Activated B cell treated with CpG ODN at 0.5 μM for 24 hours (primary cell): ENCODE measurements at regions not wholly inside any gene's neighbourhood (a gene's known extent, or its start where the extent isn't known, plus 50 kb on each side); places are given as distances from the start of the nearest gene placed in this dataset.
"Not testable (repeated sequence)": the region's sequence is repeated elsewhere in the genome, so short reads cannot be mapped to it uniquely, and the experiment has no call there.

Experiments used
- ATAC-seq: fragments of 200-7000 bp; cut with Tn5 transposase; one replicate; pipeline ENCODE4 v1.10.0; 2021; ENCODE audit warnings: low read depth, mild to moderate bottlenecking, moderate library complexity
- CTCF ChIA-PET: fragments of 350-600 bp; sonication (Branson Sonifier 250); formaldehyde crosslinking; loops from one replicate; lab custom pipeline; 2021; ENCODE audit warnings: antibody characterized with exemption; lab: Charles Lee
- POLR2A ChIA-PET: fragments of 350-600 bp; sonication (Branson Sonifier 250); formaldehyde crosslinking; loops from one replicate; lab custom pipeline; 2021; ENCODE audit warnings: antibody characterized with exemption; lab: Charles Lee
- DNase-seq: peaks from one replicate; pipeline ENCODE4 v3.0.0; 2022
- H3K27ac Mint-ChIP-seq: one replicate; pipeline ENCODE4 v1.8.0; 2020; ENCODE audit warnings: mixed read lengths
- H3K27me3 Mint-ChIP-seq: one replicate; pipeline ENCODE4 v1.8.0; 2021; ENCODE audit warnings: mixed read lengths
- H3K36me3 Mint-ChIP-seq: one replicate; pipeline ENCODE4 v1.8.0; 2021; ENCODE audit warnings: low read depth, mixed read lengths
- H3K4me1 Mint-ChIP-seq: one replicate; pipeline ENCODE4 v1.8.0; 2021; ENCODE audit warnings: mixed read lengths
- H3K4me3 Mint-ChIP-seq: one replicate; pipeline ENCODE4 v1.8.0; 2020; ENCODE audit warnings: mild to moderate bottlenecking, mixed read lengths
- H3K9me3 Mint-ChIP-seq: one replicate; pipeline ENCODE4 v1.8.0; 2020; ENCODE audit warnings: mixed read lengths
- intact Hi-C: fragments of 100-400 bp; cut with micrococcal nuclease; formaldehyde crosslinking; loops from one replicate; pipeline ENCODE4 v1.15.1; 2024
- TF ChIP-seq, protein P1 (sequence below): fragments of 200-600 bp; IDR thresholded peaks from one replicate; pipeline ENCODE4 v1.8.0; 2022; ENCODE audit warnings: antibody characterized with exemption, mild to moderate bottlenecking

DNA sequence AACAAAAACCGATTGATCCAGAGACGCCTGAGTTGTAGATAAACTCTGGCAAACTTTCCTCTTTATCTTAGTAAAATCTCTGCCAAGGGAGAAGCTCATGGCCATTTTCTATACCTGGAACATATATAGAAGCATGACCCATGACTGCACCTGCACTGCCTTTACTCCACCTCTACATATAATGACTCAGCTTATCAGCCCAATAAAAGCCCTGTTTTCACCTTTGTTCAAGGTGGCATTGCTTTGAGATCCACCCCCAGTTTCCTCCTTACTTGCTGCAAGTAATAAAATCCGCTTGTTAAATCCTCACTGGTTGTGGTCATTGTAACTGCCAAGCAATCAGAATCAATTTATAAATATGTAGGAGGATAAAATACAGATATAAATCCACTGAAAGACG is 1280.4 kb downstream of the NSUN3 start:
- ChIA-PET POLR2A (no interaction called here), CTCF (no interaction called here)
- Mint-ChIP-seq H3K36me3 (no peaks in the 10 kb centered on the region), H3K4me1 (no peaks in the 10 kb centered on the region), H3K9me3 (peaks cover 11% of the 10 kb centered on the region), H3K4me3 (no peak overlapping the region), H3K27ac (no peak overlapping the region), H3K27me3 (no peaks in the 10 kb centered on the region)
- intact Hi-C loops: no loop called here
- DNase-seq (no peak), ATAC-seq (no peak)
- TF ChIP-seq, protein P1, sequence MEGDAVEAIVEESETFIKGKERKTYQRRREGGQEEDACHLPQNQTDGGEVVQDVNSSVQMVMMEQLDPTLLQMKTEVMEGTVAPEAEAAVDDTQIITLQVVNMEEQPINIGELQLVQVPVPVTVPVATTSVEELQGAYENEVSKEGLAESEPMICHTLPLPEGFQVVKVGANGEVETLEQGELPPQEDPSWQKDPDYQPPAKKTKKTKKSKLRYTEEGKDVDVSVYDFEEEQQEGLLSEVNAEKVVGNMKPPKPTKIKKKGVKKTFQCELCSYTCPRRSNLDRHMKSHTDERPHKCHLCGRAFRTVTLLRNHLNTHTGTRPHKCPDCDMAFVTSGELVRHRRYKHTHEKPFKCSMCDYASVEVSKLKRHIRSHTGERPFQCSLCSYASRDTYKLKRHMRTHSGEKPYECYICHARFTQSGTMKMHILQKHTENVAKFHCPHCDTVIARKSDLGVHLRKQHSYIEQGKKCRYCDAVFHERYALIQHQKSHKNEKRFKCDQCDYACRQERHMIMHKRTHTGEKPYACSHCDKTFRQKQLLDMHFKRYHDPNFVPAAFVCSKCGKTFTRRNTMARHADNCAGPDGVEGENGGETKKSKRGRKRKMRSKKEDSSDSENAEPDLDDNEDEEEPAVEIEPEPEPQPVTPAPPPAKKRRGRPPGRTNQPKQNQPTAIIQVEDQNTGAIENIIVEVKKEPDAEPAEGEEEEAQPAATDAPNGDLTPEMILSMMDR: no peak

DNA sequence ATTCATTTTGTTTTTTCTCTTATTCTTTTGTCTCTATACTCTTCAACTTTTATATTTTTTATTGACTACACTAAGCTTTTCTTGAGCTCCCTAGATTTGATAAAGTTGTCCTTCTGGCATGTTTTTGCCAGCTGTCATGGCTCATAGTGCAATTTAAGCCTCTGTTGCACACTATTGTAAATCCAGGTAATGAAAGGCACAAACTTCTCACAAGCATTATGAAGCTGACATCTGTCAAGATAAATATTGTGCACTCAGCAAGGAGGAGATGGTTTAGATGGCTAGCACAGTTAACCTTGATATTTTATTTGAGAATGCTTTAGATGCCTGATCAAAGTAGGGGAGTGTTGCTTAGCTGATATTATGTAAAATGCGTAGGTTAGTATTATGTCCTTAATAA is 1280.9 kb downstream of the NSUN3 start:
- intact Hi-C loops: no loop called here
- CTCF ChIA-PET: no interaction called here
- Mint-ChIP-seq H3K27me3 (no peaks in the 10 kb centered on the region), H3K4me3 (no peak overlapping the region), H3K36me3 (no peaks in the 10 kb centered on the region), H3K4me1 (no peaks in the 10 kb centered on the region), H3K9me3 (peaks cover 8% of the 10 kb centered on the region), H3K27ac (no peak overlapping the region)
- POLR2A ChIA-PET: no interaction called here
- TF ChIP-seq, protein P1: no peak
- DNase-seq (no peak), ATAC-seq (no peak)

GRCh38 chr3:95347936-95348335 is 1285.1 kb downstream of the NSUN3 start:
- CTCF ChIA-PET, H3K36me3 Mint-ChIP-seq, H3K9me3 Mint-ChIP-seq, POLR2A ChIA-PET, intact Hi-C loops, DNase-seq, H3K4me3 Mint-ChIP-seq, ATAC-seq, H3K27me3 Mint-ChIP-seq, H3K4me1 Mint-ChIP-seq, H3K27ac Mint-ChIP-seq: not testable (repeated sequence)

- ATAC-seq (no peak), DNase-seq (no peak)
- intact Hi-C loops: no loop called here
- no peak overlapping the region for H3K4me3 Mint-ChIP-seq
- TF ChIP-seq, protein P1: no peak
- POLR2A ChIA-PET: no interaction called here
- no peaks in the 10 kb centered on the region for H3K27me3 Mint-ChIP-seq
- CTCF ChIA-PET: no interaction called here
- H3K9me3 Mint-ChIP-seq: peaks cover 4% of the 10 kb centered on the region
- H3K27ac Mint-ChIP-seq: no peak overlapping the region
- no peaks in the 10 kb centered on the region for H3K36me3 Mint-ChIP-seq
- H3K4me1 Mint-ChIP-seq: no peaks in the 10 kb centered on the region
Measured at GRCh38 chr3:95348879-95349278, 1286.0 kb downstream of the NSUN3 start.

DNA sequence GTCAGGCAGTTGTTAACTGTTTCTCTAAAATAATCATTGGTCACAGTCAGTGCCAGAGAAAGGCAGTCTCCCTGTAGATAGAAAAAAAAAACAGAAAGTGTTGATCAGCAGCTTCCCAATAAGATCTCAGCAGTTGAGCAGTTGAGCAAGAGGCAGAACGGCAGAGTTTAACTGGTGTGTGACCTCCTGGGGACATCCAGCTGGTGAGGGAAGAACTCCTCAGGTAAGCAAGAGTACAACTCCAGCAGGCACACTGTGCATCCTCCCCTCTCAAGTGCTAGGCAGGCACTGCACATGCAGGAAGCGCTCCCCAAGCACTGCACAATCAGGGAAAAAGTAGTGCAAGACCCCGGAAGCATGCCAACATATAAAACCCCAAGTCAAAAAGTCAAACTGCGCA is 1287.2 kb downstream of the NSUN3 start:
- no peaks in the 10 kb centered on the region for H3K4me1 Mint-ChIP-seq
- TF ChIP-seq, protein P1: no peak
- ATAC-seq: no peak

GRCh38 chr3:95351158-95351557 is 1288.3 kb downstream of the NSUN3 start:
- DNase-seq: no peak
- ChIA-PET CTCF (no interaction called here), POLR2A (no interaction called here)

More for the DNA sequence above, 1287.2 kb downstream of the NSUN3 start:
- intact Hi-C loops: no loop called here
- no peak for DNase-seq
- Mint-ChIP-seq H3K9me3 (peaks cover 2% of the 10 kb centered on the region), H3K36me3 (no peaks in the 10 kb centered on the region), H3K4me3 (no peak overlapping the region), H3K27ac (no peak overlapping the region), H3K27me3 (no peaks in the 10 kb centered on the region)
- ChIA-PET POLR2A (no interaction called here), CTCF (no interaction called here)

More at GRCh38 chr3:95351158-95351557, 1288.3 kb downstream of the NSUN3 start:
- H3K27me3 Mint-ChIP-seq: no peaks in the 10 kb centered on the region
- H3K36me3 Mint-ChIP-seq: no peaks in the 10 kb centered on the region
- H3K27ac Mint-ChIP-seq: no peak overlapping the region
- ATAC-seq: no peak
- H3K9me3 Mint-ChIP-seq: peaks cover 2% of the 10 kb centered on the region
- intact Hi-C loops: no loop called here
- TF ChIP-seq, protein P1: no peak
- no peak overlapping the region for H3K4me3 Mint-ChIP-seq
- no peaks in the 10 kb centered on the region for H3K4me1 Mint-ChIP-seq
